CD14-positive monocyte (primary cell): ENCODE measurements at regions not wholly inside any gene's neighbourhood (a gene's known extent, or its start where the extent isn't known, plus 50 kb on each side); places are given as distances from the start of the nearest gene placed in this dataset.

Experiments
- DNase-seq, 3 donors: peaks; one replicate each; pipeline ENCODE4 v3.0.0-alpha.2; 2011 to 2022
- H2AFZ ChIP-seq: 2 replicates; pipeline ENCODE4 v1.6.0; 2012; ENCODE audit warnings: mild to moderate bottlenecking, low read depth, low read length, inconsistent platforms; ENCODE audit not compliant: insufficient read depth, poor library complexity, severe bottlenecking
- H3K27ac ChIP-seq, 2 donors: 1 replicate in 1 of 2; 2 replicates in 1 of 2; pipeline ENCODE4 v1.5.1; 2012 to 2013; ENCODE audit warnings: low read length in 2 of 2, control low read depth in 1 of 2, inconsistent platforms in 1 of 2, low read depth in 1 of 2, mild to moderate bottlenecking in 1 of 2
- H3K27me3 ChIP-seq, 2 donors: one replicate each; pipeline versions ENCODE4 v1.6.0 to v1.6.1; 2011 to 2013; ENCODE audit warnings: low read length in 2 of 2; ENCODE audit not compliant: control insufficient read depth in 2 of 2, insufficient read depth in 2 of 2
- H3K36me3 ChIP-seq, 2 donors: replicated peaks in 1 of 2; 1 replicate in 1 of 2; 2 replicates in 1 of 2; pipeline versions ENCODE4 v1.5.1 to v1.6.1; 2012 to 2013; ENCODE audit warnings: low read length in 2 of 2, control low read depth in 1 of 2, inconsistent platforms in 1 of 2, mild to moderate bottlenecking in 1 of 2; ENCODE audit not compliant: insufficient read depth in 2 of 2, control insufficient read depth in 1 of 2
- H3K4me1 ChIP-seq, 2 donors: 1 replicate in 1 of 2; 2 replicates in 1 of 2; pipeline versions ENCODE4 v1.5.1 to v1.6.1; 2012 to 2013; ENCODE audit warnings: low read length in 2 of 2, control low read depth in 1 of 2, inconsistent platforms in 1 of 2, mild to moderate bottlenecking in 1 of 2, moderate library complexity in 1 of 2; ENCODE audit not compliant: insufficient read depth in 2 of 2, control insufficient read depth in 1 of 2
- H3K4me2 ChIP-seq: replicated peaks from 2 replicates; pipeline ENCODE3; 2012; ENCODE audit warnings: low read length, moderate library complexity, mild to moderate bottlenecking; ENCODE audit not compliant: poor library complexity, severe bottlenecking; ENCODE audit errors: extremely low read depth
- H3K4me3 ChIP-seq, 3 experiments: fragments of 200-600 bp in 1 of 3; sonication (generic) in 1 of 3; replicated peaks in 1 of 3; 1 replicate in 2 of 3; 2 replicates in 1 of 3; pipeline ENCODE4 v1.5.1; 2011 to 2013; ENCODE audit warnings: low read length in 3 of 3, mild to moderate bottlenecking in 3 of 3, control low read depth in 2 of 3, low read depth in 2 of 3, inconsistent platforms in 1 of 3, moderate library complexity in 1 of 3
- H3K79me2 ChIP-seq: 2 replicates; pipeline ENCODE4 v1.6.0; 2012; ENCODE audit warnings: mild to moderate bottlenecking, control low read depth, inconsistent platforms, low read length, moderate library complexity; ENCODE audit not compliant: insufficient read depth
- H3K9ac ChIP-seq: 2 replicates; pipeline ENCODE4 v1.6.0; 2017; ENCODE audit warnings: low read length, mild to moderate bottlenecking; ENCODE audit not compliant: insufficient read depth, poor library complexity, severe bottlenecking
- H3K9me3 ChIP-seq, 2 donors: replicated peaks in 1 of 2; 1 replicate in 1 of 2; 2 replicates in 1 of 2; pipeline versions ENCODE4 v1.5.1 to v1.6.1; 2012 to 2013; ENCODE audit warnings: low read length in 2 of 2, control low read depth in 1 of 2; ENCODE audit not compliant: control insufficient read depth in 1 of 2, insufficient read depth in 1 of 2
- H4K20me1 ChIP-seq: 2 replicates; pipeline ENCODE4 v1.6.0; 2012; ENCODE audit warnings: mild to moderate bottlenecking, low read length, control low read depth, moderate library complexity; ENCODE audit not compliant: insufficient read depth
- H3K27ac Mint-ChIP-seq, 7 donors: one replicate each; pipeline ENCODE4 v1.8.0; 2020; ENCODE audit warnings: mild to moderate bottlenecking in 7 of 7, mixed read lengths in 7 of 7, moderate library complexity in 6 of 7, inconsistent platforms in 2 of 7
- H3K27me3 Mint-ChIP-seq, 3 donors: one replicate each; pipeline ENCODE4 v1.8.0; 2021 to 2022; ENCODE audit warnings: low read depth in 3 of 3, mild to moderate bottlenecking in 3 of 3, mixed read lengths in 3 of 3, moderate library complexity in 3 of 3, inconsistent platforms in 1 of 3
- H3K36me3 Mint-ChIP-seq, 2 donors: one replicate each; pipeline ENCODE4 v1.8.0; 2020; ENCODE audit warnings: mixed read lengths in 2 of 2, inconsistent platforms in 1 of 2, mild to moderate bottlenecking in 1 of 2
- H3K4me1 Mint-ChIP-seq: one replicate; pipeline ENCODE4 v1.8.0; 2020; ENCODE audit warnings: mild to moderate bottlenecking, mixed read lengths
- H3K4me3 Mint-ChIP-seq, 2 donors: one replicate each; pipeline ENCODE4 v1.8.0; 2020; ENCODE audit warnings: mild to moderate bottlenecking in 2 of 2, mixed read lengths in 2 of 2, moderate library complexity in 1 of 2
- H3K9me3 Mint-ChIP-seq, 7 donors: one replicate each; pipeline ENCODE4 v1.8.0; 2020 to 2022; ENCODE audit warnings: mixed read lengths in 7 of 7, mild to moderate bottlenecking in 6 of 7, moderate library complexity in 6 of 7, inconsistent platforms in 2 of 7
- CTCF ChIP-seq: fragments of 200-600 bp; IDR thresholded peaks from one replicate; pipeline ENCODE4 v1.8.0; 2022; ENCODE audit warnings: antibody characterized with exemption, mild to moderate bottlenecking
- WGBS: methylation state at CpG from one replicate; pipeline ENCODE4 v1.1.5; 2013; ENCODE audit warnings: missing lambda C conversion rate; ENCODE audit not compliant: insufficient coverage; 5-methylcytosine and 5-hydroxymethylcytosine counted together
- intact Hi-C, 2 donors: fragments of 100-400 bp; cut with micrococcal nuclease; formaldehyde crosslinking; loops; one replicate each; pipeline versions ENCODE4 v1.15.0 to v1.15.1; 2023

GRCh38 chr2:84204995-84205394 is 254.1 kb downstream of the SUCLG1 start:
- no peaks in the 10 kb centered on the region for H3K27me3 ChIP-seq
- no peak overlapping the region for H2AFZ ChIP-seq
- no peak overlapping the region for H3K4me3 Mint-ChIP-seq
- no peaks in the 10 kb centered on the region for H3K79me2 ChIP-seq
- peaks cover 0 to 20% (median 6%) of the 10 kb centered on the region in 7 donors for H3K9me3 Mint-ChIP-seq
- H3K4me1 ChIP-seq: no peaks in the 10 kb centered on the region
- H3K4me1 Mint-ChIP-seq: no peaks in the 10 kb centered on the region
- no peaks in the 10 kb centered on the region for H4K20me1 ChIP-seq
- DNase-seq: no peak
- H3K27ac Mint-ChIP-seq: no peak overlapping the region
- no peaks in the 10 kb centered on the region for H3K27me3 Mint-ChIP-seq
- H3K27ac ChIP-seq: no peak overlapping the region
- no peaks in the 10 kb centered on the region for H3K36me3 Mint-ChIP-seq
- H3K36me3 ChIP-seq: no peaks in the 10 kb centered on the region
- TF ChIP-seq CTCF: no peak
- intact Hi-C loops: no loop called here
- no peak overlapping the region for H3K4me3 ChIP-seq
- no CpG with 5 or more reads among the region's 3 CpGs for WGBS
- H3K9ac ChIP-seq: no peak overlapping the region
- no peak overlapping the region for H3K4me2 ChIP-seq
- peaks cover 11 to 12% of the 10 kb centered on the region in 2 donors for H3K9me3 ChIP-seq

- Histone ChIP-seq H3K79me2 (no peaks in the 10 kb centered on the region), H3K27ac (no peak overlapping the region), H2AFZ (no peak overlapping the region), H3K4me3 (no peak overlapping the region), H3K9me3 (peaks cover 11 to 12% of the 10 kb centered on the region in 2 donors), H3K4me2 (no peak overlapping the region), H4K20me1 (no peaks in the 10 kb centered on the region), H3K36me3 (no peaks in the 10 kb centered on the region), H3K9ac (no peak overlapping the region), H3K27me3 (no peaks in the 10 kb centered on the region), H3K4me1 (no peaks in the 10 kb centered on the region)
- intact Hi-C loops: no loop called here
- no peak for DNase-seq
- Mint-ChIP-seq H3K4me1 (no peaks in the 10 kb centered on the region), H3K4me3 (no peak overlapping the region), H3K9me3 (peaks cover 3 to 18% (median 9%) of the 10 kb centered on the region in 7 donors), H3K27me3 (peaks cover 0 to 1% (median 0%) of the 10 kb centered on the region in 3 donors), H3K36me3 (no peaks in the 10 kb centered on the region), H3K27ac (no peak overlapping the region)
- no peak for TF ChIP-seq CTCF
- 85% methylated on average over 2 of the region's 4 CpGs for WGBS
Observed at GRCh38 chr2:84202166-84202565, 256.9 kb downstream of the SUCLG1 start.
